ES-I3 (cell line): ENCODE measurements at regions not wholly inside any gene's neighbourhood (a gene's known extent, or its start where the extent isn't known, plus 50 kb on each side); places are given as distances from the start of the nearest gene placed in this dataset.
"Not testable (repeated sequence)": the region's sequence is repeated elsewhere in the genome, so short reads cannot be mapped to it uniquely, and the experiment has no call there.

Source experiments
- H3K36me3 ChIP-seq: 2 replicates; pipeline ENCODE4 v1.6.1; 2013; ENCODE audit warnings: mild to moderate bottlenecking, low read length, control low read depth, moderate library complexity; ENCODE audit not compliant: insufficient read depth
- H3K4me1 ChIP-seq: 2 replicates; pipeline ENCODE4 v1.6.1; 2013; ENCODE audit warnings: mild to moderate bottlenecking, control low read depth, low read length; ENCODE audit not compliant: insufficient read depth
- H3K9ac ChIP-seq: 2 replicates; pipeline ENCODE4 v1.6.1; 2013; ENCODE audit warnings: low read depth, mild to moderate bottlenecking, low read length, moderate library complexity
- H3K9me3 ChIP-seq: 2 replicates; pipeline ENCODE4 v1.6.1; 2013; ENCODE audit warnings: mild to moderate bottlenecking, low read length, moderate library complexity; ENCODE audit not compliant: control insufficient read depth, insufficient read depth

DNA sequence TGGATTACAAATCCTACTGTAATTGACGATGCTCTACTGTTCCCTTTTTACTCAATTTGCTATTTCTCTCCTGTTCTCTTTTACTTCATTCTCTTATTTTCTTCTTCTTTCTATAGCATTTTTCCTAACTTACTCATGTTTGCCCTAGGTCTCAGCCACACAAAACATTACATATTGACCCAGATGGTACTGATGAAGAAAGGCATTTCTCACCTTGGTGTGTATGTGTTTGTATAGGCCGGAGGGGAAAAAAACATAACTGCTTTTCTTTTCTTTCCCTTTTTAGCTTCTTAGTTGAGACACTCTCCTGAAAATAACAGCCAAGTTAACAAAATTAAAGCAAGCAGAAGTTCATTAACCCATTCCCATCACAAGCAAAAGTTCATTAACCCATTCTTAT is 1019.8 kb upstream of the CDH18 start:
- no peaks in the 10 kb centered on the region for H3K36me3 ChIP-seq
- H3K9ac ChIP-seq, result no peak overlapping the region
- H3K4me1 ChIP-seq, result no peaks in the 10 kb centered on the region
- H3K9me3 ChIP-seq, result no peaks in the 10 kb centered on the region

- not testable (repeated sequence) for H3K4me1 ChIP-seq, H3K9ac ChIP-seq
Measured at GRCh38 chr5:20988933-20989332, 1000.9 kb upstream of the CDH18 start.

DNA sequence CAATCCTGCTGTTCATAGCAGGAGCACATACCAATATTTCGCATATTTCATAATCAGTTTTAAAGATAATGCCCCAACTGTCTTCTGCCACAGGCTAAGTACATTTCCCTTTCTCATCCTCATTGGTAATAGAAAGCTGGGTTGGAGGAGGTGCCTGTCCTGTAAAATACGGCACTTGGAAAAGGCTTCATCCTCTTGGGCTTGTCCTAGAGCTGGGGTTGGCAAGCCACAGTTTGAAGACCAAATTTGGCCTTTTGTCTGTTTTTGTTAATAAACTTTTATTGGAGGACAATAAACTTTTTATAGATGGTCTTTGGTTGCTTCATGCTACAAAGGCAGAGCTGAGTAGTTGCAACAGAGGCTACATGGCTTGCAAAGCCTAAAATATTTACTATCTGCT is 997.8 kb upstream of the CDH18 start:
- no peaks in the 10 kb centered on the region for H3K9me3 ChIP-seq
- no peaks in the 10 kb centered on the region for H3K4me1 ChIP-seq
- H3K9ac ChIP-seq, result no peak overlapping the region
- no peaks in the 10 kb centered on the region for H3K36me3 ChIP-seq

More at GRCh38 chr5:20988933-20989332, 1000.9 kb upstream of the CDH18 start:
- H3K9me3 ChIP-seq, H3K36me3 ChIP-seq: not testable (repeated sequence)

GRCh38 chr5:20974426-20974825 is 986.4 kb upstream of the CDH18 start:
- H3K4me1 ChIP-seq, result peaks cover 6% of the 10 kb centered on the region
- H3K9ac ChIP-seq, result no peak overlapping the region
- no peaks in the 10 kb centered on the region for H3K9me3 ChIP-seq
- no peaks in the 10 kb centered on the region for H3K36me3 ChIP-seq

DNA sequence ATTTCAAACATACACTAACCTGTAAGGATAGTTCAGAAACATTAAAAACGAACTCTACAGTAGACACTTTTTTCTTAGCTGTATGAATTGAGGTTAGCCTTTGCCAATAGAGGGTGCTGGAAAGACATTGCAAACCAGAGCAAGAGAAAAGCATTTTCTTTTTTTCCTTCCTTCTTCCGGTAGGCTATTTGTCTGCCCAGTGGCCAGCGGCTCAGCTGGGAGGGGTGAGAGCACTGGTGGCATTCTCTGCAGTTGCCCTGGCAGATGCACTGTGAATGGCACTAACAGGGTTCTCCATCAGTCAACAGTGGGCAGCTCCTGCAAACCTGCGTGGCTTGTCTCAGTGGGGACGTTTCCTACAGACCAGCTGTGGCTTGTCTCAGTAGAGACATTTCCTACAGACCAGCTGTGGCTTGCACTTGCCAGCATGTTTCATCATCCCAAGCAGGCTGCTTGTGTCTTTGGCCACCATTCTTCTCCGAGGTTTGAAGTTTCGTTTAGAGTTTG is 984.5 kb upstream of the CDH18 start:
- H3K9ac ChIP-seq, result peak overlapping the region; percentile 14; the same call in 1 of the 2 replicates
- H3K36me3 ChIP-seq, result no peaks in the 10 kb centered on the region
- H3K4me1 ChIP-seq, result peaks cover 6% of the 10 kb centered on the region
- H3K9me3 ChIP-seq, result no peaks in the 10 kb centered on the region

GRCh38 chr5:20959347-20959746 is 971.3 kb upstream of the CDH18 start:
- H3K36me3 ChIP-seq, result no peaks in the 10 kb centered on the region
- no peak overlapping the region for H3K9ac ChIP-seq
- no peaks in the 10 kb centered on the region; the same call in 1 of the 2 replicates for H3K9me3 ChIP-seq
- no peaks in the 10 kb centered on the region for H3K4me1 ChIP-seq

DNA sequence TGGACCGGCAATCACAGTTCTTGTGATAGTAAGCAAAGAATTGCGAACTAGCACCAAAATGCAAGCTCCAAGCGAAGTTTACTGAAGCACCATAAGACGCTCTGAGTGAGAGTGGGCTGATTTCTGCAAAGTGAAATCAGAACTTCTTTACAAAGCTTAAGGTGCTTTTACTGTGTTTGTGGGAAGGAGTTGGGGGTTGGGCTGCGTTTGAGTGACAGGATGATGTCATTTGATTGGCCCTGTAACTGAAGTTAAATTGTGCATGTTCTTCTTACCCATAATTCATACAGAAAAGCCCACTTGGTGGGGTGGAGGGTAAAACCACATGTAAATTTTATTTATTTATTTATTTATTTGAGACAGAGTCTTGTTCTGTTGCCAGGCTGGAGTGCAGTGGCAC is 970.6 kb upstream of the CDH18 start:
- H3K4me1 ChIP-seq, result no peaks in the 10 kb centered on the region
- H3K9ac ChIP-seq, result no peak overlapping the region
- H3K36me3 ChIP-seq, result no peaks in the 10 kb centered on the region
- H3K9me3 ChIP-seq, result no peaks in the 10 kb centered on the region; the same call in 1 of the 2 replicates

DNA sequence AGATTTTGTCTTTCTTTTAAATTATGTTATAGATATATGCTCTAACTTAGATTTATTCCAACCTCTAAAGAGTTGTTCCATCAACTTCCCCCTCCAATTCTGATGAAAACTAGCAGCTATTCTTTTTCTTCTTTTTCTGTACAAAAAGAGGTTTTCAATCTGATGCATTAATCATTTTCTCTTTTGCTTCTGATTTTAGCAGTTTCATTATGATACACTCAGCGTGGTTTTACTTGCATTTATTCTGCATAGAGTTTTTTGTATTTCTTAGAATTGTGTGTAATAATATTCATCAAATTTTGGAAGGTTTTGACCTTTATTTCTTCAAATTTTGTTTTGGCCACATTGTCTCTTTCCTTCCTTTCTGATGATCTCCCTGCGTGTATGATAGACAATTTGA is 968.1 kb upstream of the CDH18 start:
- Histone ChIP-seq H3K9ac (no peak overlapping the region), H3K36me3 (no peaks in the 10 kb centered on the region), H3K4me1 (no peaks in the 10 kb centered on the region), H3K9me3 (no peaks in the 10 kb centered on the region; the same call in 1 of the 2 replicates)

GRCh38 chr5:20949636-20950035 is 961.6 kb upstream of the CDH18 start:
- H3K9ac ChIP-seq, result no peak overlapping the region
- no peaks in the 10 kb centered on the region for H3K9me3 ChIP-seq
- H3K4me1 ChIP-seq, result peaks cover 4% of the 10 kb centered on the region; the same call in 1 of the 2 replicates
- no peaks in the 10 kb centered on the region for H3K36me3 ChIP-seq

DNA sequence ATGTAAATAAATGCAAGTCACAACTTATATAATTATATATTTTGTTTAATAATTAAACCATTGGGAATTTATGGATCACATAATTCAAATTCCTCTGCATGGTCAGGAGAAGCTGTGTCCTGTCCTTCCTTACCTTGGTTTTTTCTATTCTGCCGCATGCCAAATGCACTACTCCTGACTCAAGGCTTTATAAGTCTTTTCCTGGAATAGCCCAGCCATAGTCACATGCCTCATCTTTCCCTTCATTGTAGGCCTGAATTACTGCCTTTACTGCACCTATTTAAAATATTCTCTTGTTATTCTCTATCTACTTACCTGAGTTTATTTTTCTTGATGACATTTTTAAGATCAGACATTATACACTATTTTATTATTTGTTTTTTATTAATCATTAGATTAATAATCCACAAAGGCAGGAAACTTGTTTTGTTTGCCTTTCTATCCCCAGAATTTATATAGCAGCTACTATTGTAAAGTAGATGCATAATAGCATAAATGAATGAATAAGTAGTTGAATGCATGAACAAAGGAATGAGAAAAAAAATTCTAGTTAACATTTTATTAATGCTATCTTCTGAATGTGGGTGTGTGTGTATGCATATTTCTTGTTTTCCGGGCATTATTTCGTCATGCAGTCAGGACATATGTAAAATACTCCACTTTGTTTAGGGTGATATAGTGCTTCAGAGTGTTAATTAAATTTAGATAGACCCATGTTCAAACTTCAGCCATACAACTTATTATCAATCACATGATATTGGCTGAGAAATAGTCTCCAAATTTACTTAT is 955.4 kb upstream of the CDH18 start:
- not testable (repeated sequence) for H3K9ac ChIP-seq, H3K36me3 ChIP-seq, H3K9me3 ChIP-seq, H3K4me1 ChIP-seq

GRCh38 chr5:20942603-20943002 is 954.6 kb upstream of the CDH18 start:
- not testable (repeated sequence) for H3K9ac ChIP-seq, H3K4me1 ChIP-seq, H3K9me3 ChIP-seq, H3K36me3 ChIP-seq

DNA sequence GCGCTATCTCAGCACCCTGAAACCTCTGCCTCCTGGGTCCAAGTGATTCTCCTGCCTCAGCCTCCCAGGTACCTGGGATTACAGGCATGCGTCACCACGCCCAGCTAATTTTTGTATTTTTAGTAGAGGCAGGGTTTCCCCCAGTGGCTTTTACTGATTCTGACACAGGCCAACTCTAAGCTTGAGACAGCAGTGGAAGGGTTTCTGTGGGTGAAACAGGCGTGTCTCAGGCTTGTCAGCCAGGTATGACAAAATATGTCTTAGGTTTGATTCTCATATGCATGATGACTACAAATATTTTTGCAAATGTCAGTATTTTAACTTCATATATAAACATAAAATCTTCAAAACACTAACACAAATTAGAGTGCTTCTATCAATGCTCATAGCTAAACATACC is 952.8 kb upstream of the CDH18 start:
- H3K9ac ChIP-seq, H3K4me1 ChIP-seq, H3K9me3 ChIP-seq, H3K36me3 ChIP-seq: not testable (repeated sequence)

DNA sequence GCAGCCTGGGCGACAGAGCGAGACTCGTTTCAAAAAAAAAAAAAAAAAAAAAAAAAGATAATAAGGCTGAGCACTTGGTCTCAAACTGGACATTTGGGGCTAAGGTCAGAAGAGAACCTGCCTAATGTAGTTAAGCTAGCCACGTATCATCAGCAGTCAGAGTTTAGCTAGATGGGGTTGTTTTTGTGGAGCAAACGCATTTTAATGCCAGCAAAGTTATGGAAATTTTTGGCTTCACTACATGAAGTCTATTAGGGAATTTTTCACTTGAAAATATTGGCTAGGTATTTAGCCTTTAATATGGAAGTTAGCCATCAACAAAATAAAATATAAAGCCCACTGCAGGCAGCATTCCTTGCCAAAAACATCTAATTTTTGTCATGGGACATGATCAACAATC is 902.9 kb upstream of the CDH18 start:
- H3K9me3 ChIP-seq, result not testable (repeated sequence)

DNA sequence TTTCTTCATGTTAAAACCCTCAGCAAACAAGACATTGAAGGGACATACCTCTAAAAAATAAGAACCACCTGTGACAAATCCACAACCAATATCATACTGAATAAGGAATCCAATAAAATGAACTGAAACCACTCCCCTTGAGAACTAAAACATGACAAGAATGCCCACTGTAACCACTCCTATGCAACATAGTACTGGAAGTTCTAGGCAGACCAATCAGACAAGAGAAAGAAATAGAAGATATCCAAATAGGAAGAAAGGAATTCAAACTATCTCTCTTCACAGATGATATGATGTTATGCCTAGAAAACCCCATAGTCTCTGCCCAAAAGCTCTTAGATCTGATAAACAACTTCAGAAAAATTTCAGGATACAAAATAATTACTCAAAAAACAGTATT is 887.7 kb upstream of the CDH18 start:
- H3K9me3 ChIP-seq, H3K4me1 ChIP-seq, H3K9ac ChIP-seq, H3K36me3 ChIP-seq: not testable (repeated sequence)

More for the DNA sequence above, 902.9 kb upstream of the CDH18 start:
- H3K4me1 ChIP-seq, H3K36me3 ChIP-seq, H3K9ac ChIP-seq: not testable (repeated sequence)

DNA sequence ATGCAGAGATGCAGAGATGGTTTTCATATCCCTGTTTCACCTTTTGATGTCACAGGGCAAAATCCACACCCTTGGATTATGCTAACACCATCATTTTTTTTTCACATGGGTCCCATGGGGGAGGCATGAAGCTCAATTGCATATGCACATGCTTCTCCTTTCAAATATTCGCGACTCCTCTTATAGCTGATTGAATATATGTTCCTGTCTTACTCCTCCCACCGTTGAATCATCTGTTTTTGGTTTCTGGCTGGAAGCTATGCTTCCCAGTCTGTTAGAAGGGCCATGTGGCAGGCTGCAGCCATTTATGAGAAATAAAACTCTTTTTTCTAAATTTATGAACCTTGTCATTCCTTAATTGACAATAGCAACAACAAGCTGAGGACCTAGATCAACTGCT is 877.9 kb upstream of the CDH18 start:
- not testable (repeated sequence) for H3K4me1 ChIP-seq, H3K9ac ChIP-seq, H3K9me3 ChIP-seq, H3K36me3 ChIP-seq
